Hepatic stellate cell (primary cell): ENCODE measurements at regions not wholly inside any gene's neighbourhood (a gene's known extent, or its start where the extent isn't known, plus 50 kb on each side); places are given as distances from the start of the nearest gene placed in this dataset.

Experiments used
- DNase-seq: peaks from one replicate; pipeline ENCODE4 v3.0.0; 2011; ENCODE audit warnings: low spot score

GRCh38 chr6:14187406-14187805, 69.8 kb downstream of the CD83 start:
- no peak for DNase-seq

- no peak for DNase-seq
Observed at GRCh38 chr6:14189074-14189473, 71.5 kb downstream of the CD83 start.

GRCh38 chr6:14190191-14190928, 72.8 kb downstream of the CD83 start:
- no peak for DNase-seq

GRCh38 chr6:14190929-14191224, 73.3 kb downstream of the CD83 start:
- no peak for DNase-seq

GRCh38 chr6:14191761-14192160, 74.2 kb downstream of the CD83 start:
- DNase-seq: no peak

- no peak for DNase-seq
Observed at GRCh38 chr6:14192216-14192788, 74.7 kb downstream of the CD83 start.

- no peak for DNase-seq
Observed at GRCh38 chr6:14193524-14193923, 76.0 kb downstream of the CD83 start.

GRCh38 chr6:14194483-14194882, 76.9 kb downstream of the CD83 start:
- no peak for DNase-seq

- no peak for DNase-seq
Observed at GRCh38 chr6:14194976-14195375, 77.4 kb downstream of the CD83 start.

GRCh38 chr6:14196026-14196425, 78.5 kb downstream of the CD83 start:
- no peak for DNase-seq

- DNase-seq: no peak
Observed at GRCh38 chr6:14197118-14197517, 79.5 kb downstream of the CD83 start.

GRCh38 chr6:14200047-14200446, 82.5 kb downstream of the CD83 start:
- DNase-seq: no peak

- DNase-seq: no peak
Observed at GRCh38 chr6:14202947-14203346, 85.4 kb downstream of the CD83 start.

GRCh38 chr6:14206391-14206790, 88.8 kb downstream of the CD83 start:
- DNase-seq: no peak

- DNase-seq: no peak
Observed at GRCh38 chr6:14207448-14207847, 89.9 kb downstream of the CD83 start.

- DNase-seq: no peak
Observed at GRCh38 chr6:14209000-14209399, 91.4 kb downstream of the CD83 start.

- DNase-seq: no peak
Observed at GRCh38 chr6:14210077-14210476, 92.5 kb downstream of the CD83 start.

GRCh38 chr6:14210663-14211561, 93.3 kb downstream of the CD83 start:
- DNase-seq: peak; percentile 91

GRCh38 chr6:14211562-14211942, 94.0 kb downstream of the CD83 start:
- DNase-seq: peak; percentile 40

- DNase-seq: no peak
Observed at GRCh38 chr6:14212020-14212419, 94.4 kb downstream of the CD83 start.

- no peak for DNase-seq
Observed at GRCh38 chr6:14212632-14213031, 95.1 kb downstream of the CD83 start.

- DNase-seq: no peak
Observed at GRCh38 chr6:14216946-14217684, 99.5 kb downstream of the CD83 start.
